PC-9 (cell line): ENCODE measurements at regions not wholly inside any gene's neighbourhood (a gene's known extent, or its start where the extent isn't known, plus 50 kb on each side); places are given as distances from the start of the nearest gene placed in this dataset.

Experiments
- BruUV-seq: library from RNA; stranded (reverse); fragments of 400-500 nt; replicated peaks from 2 replicates; lab custom pipeline; 2021; lab: Mats Ljungman, UMichigan
- CTCF ChIA-PET: fragments of 300-600 bp; sonication (Branson Sonifier 250); formaldehyde crosslinking; loops from one replicate; lab custom pipeline; 2022; ENCODE audit warnings: antibody characterized with exemption; lab: Charles Lee
- POLR2A ChIA-PET: fragments of 300-600 bp; sonication (Branson Sonifier 250); formaldehyde crosslinking; loops from one replicate; lab custom pipeline; 2022; ENCODE audit warnings: antibody characterized with exemption; ENCODE audit not compliant: unreplicated experiment; lab: Charles Lee
- DNase-seq, 2 experiments: peaks; one replicate each; pipeline versions ENCODE4 v3.0.0 to v3.0.0-alpha.2; 2015 to 2022; ENCODE audit warnings: mixed read lengths in 1 of 2
- H2AFZ ChIP-seq: fragments of 200-600 bp; sonication (generic); 2 replicates; pipeline ENCODE4 v1.8.1; 2017; ENCODE audit warnings: antibody characterized with exemption
- H3F3A ChIP-seq: fragments of 200-600 bp; sonication (generic); 2 replicates; pipeline ENCODE4 v1.8.1; 2017; ENCODE audit warnings: antibody characterized with exemption, mild to moderate bottlenecking, low read depth; ENCODE audit not compliant: insufficient read depth
- H3K27ac ChIP-seq: fragments of 200-600 bp; sonication (generic); 2 replicates; pipeline ENCODE4 v1.6.1; 2016; ENCODE audit warnings: mixed run types
- H3K27me3 ChIP-seq: fragments of 200-600 bp; sonication (generic); 2 replicates; pipeline ENCODE4 v1.6.1; 2016; ENCODE audit warnings: low read depth, mixed run types; ENCODE audit not compliant: insufficient read depth
- H3K36me3 ChIP-seq: fragments of 200-600 bp; sonication (generic); 2 replicates; pipeline ENCODE4 v1.6.1; 2016; ENCODE audit warnings: low read depth, mixed run types
- H3K4me1 ChIP-seq: fragments of 200-600 bp; sonication (generic); replicated peaks from 2 replicates; pipeline ENCODE4 v1.6.1; 2016; ENCODE audit warnings: mixed run types; ENCODE audit not compliant: insufficient read depth
- H3K4me2 ChIP-seq: fragments of 200-600 bp; sonication (generic); 2 replicates; pipeline ENCODE4 v1.6.1; 2017; ENCODE audit warnings: mixed run types
- H3K4me3 ChIP-seq: fragments of 200-600 bp; sonication (generic); 2 replicates; pipeline ENCODE4 v1.6.1; 2016; ENCODE audit warnings: mixed run types
- H3K79me2 ChIP-seq: fragments of 200-600 bp; sonication (generic); 2 replicates; pipeline ENCODE4 v1.6.1; 2017; ENCODE audit warnings: low read depth, mixed run types
- H3K9me2 ChIP-seq: fragments of 200-600 bp; sonication (generic); 2 replicates; pipeline ENCODE4 v1.8.1; 2017; ENCODE audit warnings: mild to moderate bottlenecking; ENCODE audit not compliant: insufficient read depth
- H3K9me3 ChIP-seq: fragments of 200-600 bp; sonication (generic); 2 replicates; pipeline ENCODE4 v1.8.1; 2016; ENCODE audit warnings: low read depth; ENCODE audit not compliant: insufficient read depth
- H4K20me1 ChIP-seq: fragments of 200-600 bp; sonication (generic); 2 replicates; pipeline ENCODE4 v1.8.1; 2017; ENCODE audit not compliant: insufficient read depth
- EZH2 ChIP-seq: fragments of 200-600 bp; sonication (generic); IDR thresholded peaks from 2 replicates; pipeline ENCODE4 v1.8.0; 2017; ENCODE audit warnings: antibody characterized with exemption, low read depth
- intact Hi-C: fragments of 100-400 bp; cut with micrococcal nuclease; formaldehyde crosslinking; loops from one replicate; pipeline ENCODE4 v1.10.0; 2022; ENCODE audit not compliant: unreplicated experiment
- TF ChIP-seq, protein P1 (sequence below): fragments of 200-600 bp; sonication (generic); conservative IDR thresholded peaks from 2 replicates; pipeline ENCODE4 v1.6.1; 2017; ENCODE audit warnings: mixed run types, antibody characterized with exemption, mild to moderate bottlenecking, moderate library complexity

DNA sequence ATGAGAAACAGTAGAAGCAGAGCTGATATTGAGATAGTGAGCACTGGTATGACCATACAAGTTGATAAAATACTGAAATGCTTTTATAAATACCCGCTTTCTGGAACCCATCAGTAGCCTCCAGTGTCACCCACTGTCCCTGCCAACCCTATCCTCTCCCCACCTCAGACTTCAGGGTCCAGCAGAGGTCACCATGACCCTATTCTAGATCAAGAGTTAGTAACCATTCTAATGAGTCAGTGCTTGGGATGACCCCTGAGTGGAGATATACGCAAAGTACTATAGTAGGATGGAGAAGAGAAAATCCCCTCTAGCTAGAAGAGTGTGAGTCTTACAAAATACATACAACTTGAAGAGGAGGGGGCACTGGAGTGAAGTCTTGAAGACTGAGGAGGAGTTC is 297.9 kb upstream of the BRINP1 start:
- Histone ChIP-seq H3K27ac (no peak overlapping the region), H3K4me1 (no peaks in the 10 kb centered on the region), H3K9me2 (no peaks in the 10 kb centered on the region), H3K36me3 (no peaks in the 10 kb centered on the region), H4K20me1 (no peaks in the 10 kb centered on the region), H2AFZ (no peak overlapping the region), H3K4me2 (no peak overlapping the region), H3K79me2 (no peaks in the 10 kb centered on the region), H3K4me3 (no peak overlapping the region), H3K27me3 (no peaks in the 10 kb centered on the region), H3K9me3 (no peaks in the 10 kb centered on the region), H3F3A (no peaks in the 10 kb centered on the region)
- POLR2A ChIA-PET = no interaction called here
- intact Hi-C loops = no loop called here
- no peak for TF ChIP-seq EZH2
- TF ChIP-seq, protein P1, sequence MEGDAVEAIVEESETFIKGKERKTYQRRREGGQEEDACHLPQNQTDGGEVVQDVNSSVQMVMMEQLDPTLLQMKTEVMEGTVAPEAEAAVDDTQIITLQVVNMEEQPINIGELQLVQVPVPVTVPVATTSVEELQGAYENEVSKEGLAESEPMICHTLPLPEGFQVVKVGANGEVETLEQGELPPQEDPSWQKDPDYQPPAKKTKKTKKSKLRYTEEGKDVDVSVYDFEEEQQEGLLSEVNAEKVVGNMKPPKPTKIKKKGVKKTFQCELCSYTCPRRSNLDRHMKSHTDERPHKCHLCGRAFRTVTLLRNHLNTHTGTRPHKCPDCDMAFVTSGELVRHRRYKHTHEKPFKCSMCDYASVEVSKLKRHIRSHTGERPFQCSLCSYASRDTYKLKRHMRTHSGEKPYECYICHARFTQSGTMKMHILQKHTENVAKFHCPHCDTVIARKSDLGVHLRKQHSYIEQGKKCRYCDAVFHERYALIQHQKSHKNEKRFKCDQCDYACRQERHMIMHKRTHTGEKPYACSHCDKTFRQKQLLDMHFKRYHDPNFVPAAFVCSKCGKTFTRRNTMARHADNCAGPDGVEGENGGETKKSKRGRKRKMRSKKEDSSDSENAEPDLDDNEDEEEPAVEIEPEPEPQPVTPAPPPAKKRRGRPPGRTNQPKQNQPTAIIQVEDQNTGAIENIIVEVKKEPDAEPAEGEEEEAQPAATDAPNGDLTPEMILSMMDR = no peak
- CTCF ChIA-PET = no interaction called here
- no peak for DNase-seq
- no TSS peak for BruUV-seq

DNA sequence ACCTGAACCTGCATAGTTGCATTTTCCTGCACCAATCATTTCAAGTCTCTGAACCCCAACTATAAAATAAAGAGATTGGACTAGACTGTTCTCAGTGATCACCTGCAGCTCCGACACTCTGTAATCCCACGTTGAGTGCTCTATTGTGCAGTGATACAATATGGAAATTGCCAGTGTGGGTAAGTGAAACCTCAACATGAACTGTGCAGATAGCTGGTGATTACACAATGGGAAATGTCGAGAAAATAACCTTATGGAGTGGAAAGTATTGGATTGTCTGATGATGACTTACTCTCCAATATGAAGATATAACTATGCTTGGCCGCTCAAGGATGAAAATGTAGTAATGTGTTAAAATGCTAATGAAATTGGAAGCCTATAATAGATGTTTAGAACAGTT is 293.1 kb upstream of the BRINP1 start:
- TF ChIP-seq, protein P1 = no peak
- no peak for TF ChIP-seq EZH2
- no peaks in the 10 kb centered on the region for H3K36me3 ChIP-seq
- H3K79me2 ChIP-seq = no peaks in the 10 kb centered on the region
- intact Hi-C loops = no loop called here
- DNase-seq = no peak
- H3K27me3 ChIP-seq = no peaks in the 10 kb centered on the region
- H2AFZ ChIP-seq = no peak overlapping the region
- H3K4me2 ChIP-seq = no peak overlapping the region
- no peaks in the 10 kb centered on the region for H3K4me1 ChIP-seq
- H3K4me3 ChIP-seq = no peak overlapping the region
- H3K9me2 ChIP-seq = no peaks in the 10 kb centered on the region
- H3K9me3 ChIP-seq = no peaks in the 10 kb centered on the region
- no peaks in the 10 kb centered on the region for H4K20me1 ChIP-seq
- POLR2A ChIA-PET = no interaction called here
- no peak overlapping the region for H3K27ac ChIP-seq
- no peaks in the 10 kb centered on the region for H3F3A ChIP-seq
- no TSS peak for BruUV-seq
- CTCF ChIA-PET = no interaction called here

- no peak for DNase-seq
- Histone ChIP-seq H3K9me2 (no peaks in the 10 kb centered on the region), H3K4me2 (no peak overlapping the region), H3K4me3 (no peak overlapping the region), H3K27ac (no peak overlapping the region), H3K9me3 (no peaks in the 10 kb centered on the region), H3K4me1 (no peaks in the 10 kb centered on the region), H4K20me1 (no peaks in the 10 kb centered on the region), H3K27me3 (no peaks in the 10 kb centered on the region), H3K79me2 (no peaks in the 10 kb centered on the region), H3F3A (no peaks in the 10 kb centered on the region), H2AFZ (no peak overlapping the region), H3K36me3 (no peaks in the 10 kb centered on the region)
- no TSS peak for BruUV-seq
- ChIA-PET POLR2A (no interaction called here), CTCF (no interaction called here)
- no peak for TF ChIP-seq EZH2
- TF ChIP-seq, protein P1 = no peak
- intact Hi-C loops = no loop called here
Measured at GRCh38 chr9:119652931-119653330, 283.7 kb upstream of the BRINP1 start.
